ENCODE measurements at regions not wholly inside any gene's neighbourhood (a gene's known extent, or its start where the extent isn't known, plus 50 kb on each side); places are given as distances from the start of the nearest gene placed in this dataset.

DNA sequence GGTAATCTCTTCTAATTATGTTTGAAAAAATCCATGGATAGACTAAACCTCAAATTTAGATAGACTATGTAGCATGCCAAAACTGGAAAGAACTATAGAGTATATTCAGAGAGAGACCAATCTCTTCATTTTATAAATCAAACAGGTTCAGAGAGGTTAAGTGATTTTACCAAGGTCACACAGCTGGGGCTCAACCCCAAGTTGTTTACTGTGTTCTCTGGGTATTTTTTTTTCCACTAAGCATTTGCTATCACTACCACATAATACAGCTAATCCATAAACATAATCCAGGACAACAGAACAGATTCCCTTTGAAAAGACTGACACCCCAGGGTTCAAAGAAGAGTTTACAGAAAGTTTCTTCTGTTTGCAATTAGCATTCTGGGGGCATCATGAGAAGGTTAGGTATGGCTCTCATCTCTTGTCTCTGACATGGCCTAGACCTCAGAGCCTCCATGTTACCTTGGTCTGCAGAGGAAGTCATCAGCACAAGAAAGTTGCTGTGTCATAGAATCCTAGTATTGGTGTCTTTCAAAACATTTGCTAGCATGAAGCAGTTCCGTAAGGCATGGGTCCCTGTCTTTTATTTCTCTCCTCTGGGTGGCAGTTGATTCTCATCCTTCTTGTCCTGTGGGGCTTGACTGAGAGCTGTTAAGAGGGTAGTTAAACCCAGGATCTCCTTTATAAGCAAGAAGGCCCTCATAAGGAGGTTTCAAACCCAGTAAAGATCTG, 94.5 kb upstream of the HSD17B12 start:
- no peak overlapping the region for H3K4me3 ChIP-seq (ENCODE audit: low read length)
- H3K36me3 ChIP-seq (ENCODE audit: control insufficient read depth, insufficient read depth, low read length) = no peaks in the 10 kb centered on the region
- peaks cover 42% of the 10 kb centered on the region for H3K27me3 ChIP-seq (ENCODE audit: control insufficient read depth, insufficient read depth, low read length)
- no peaks in the 10 kb centered on the region for H3K9me3 ChIP-seq (ENCODE audit: control insufficient read depth, low read length)
- peaks cover 5% of the 10 kb centered on the region for H3K4me1 ChIP-seq (ENCODE audit: control insufficient read depth, insufficient read depth, low read length)
- no peak overlapping the region for H3K9ac ChIP-seq (ENCODE audit: low read length)

DNA sequence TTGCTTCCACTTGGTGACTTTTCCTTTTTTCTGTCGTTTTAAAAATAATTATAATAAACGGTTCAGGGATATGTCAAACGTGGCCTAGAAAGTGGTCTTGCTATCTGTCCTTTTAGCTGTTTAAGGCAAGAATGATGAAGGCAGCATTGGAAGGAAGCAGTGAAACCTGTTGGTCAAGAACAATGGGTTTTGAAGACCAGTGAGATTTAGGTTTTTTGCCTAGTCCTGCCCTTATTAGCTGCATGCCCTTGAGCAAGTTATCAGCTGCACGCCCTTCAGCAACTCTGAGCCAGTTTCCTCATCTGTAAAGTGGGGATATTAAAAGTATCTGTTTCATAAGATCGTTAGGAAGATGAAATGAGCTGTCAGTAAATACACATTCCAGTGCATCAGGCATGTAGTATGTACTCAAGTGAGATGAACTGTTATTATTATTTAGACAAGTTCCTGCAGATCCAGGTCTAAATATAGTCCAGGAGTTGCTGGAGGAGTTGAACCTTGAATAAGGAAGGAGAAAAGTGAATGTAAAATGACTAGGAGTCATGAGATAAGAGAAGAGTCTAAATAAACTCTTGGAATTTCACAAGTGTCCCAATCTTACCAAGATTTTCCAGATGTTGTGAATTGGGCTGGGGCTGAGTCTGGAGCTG, 90.8 kb upstream of the HSD17B12 start:
- H3K9ac ChIP-seq (ENCODE audit: low read length) = no peak overlapping the region
- H3K9me3 ChIP-seq (ENCODE audit: control insufficient read depth, low read length) = no peaks in the 10 kb centered on the region
- H3K27me3 ChIP-seq (ENCODE audit: control insufficient read depth, insufficient read depth, low read length) = peaks cover 5% of the 10 kb centered on the region
- H3K4me1 ChIP-seq (ENCODE audit: control insufficient read depth, insufficient read depth, low read length) = no peaks in the 10 kb centered on the region
- no peaks in the 10 kb centered on the region for H3K36me3 ChIP-seq (ENCODE audit: control insufficient read depth, insufficient read depth, low read length)
- no peak overlapping the region for H3K4me3 ChIP-seq (ENCODE audit: low read length)

DNA sequence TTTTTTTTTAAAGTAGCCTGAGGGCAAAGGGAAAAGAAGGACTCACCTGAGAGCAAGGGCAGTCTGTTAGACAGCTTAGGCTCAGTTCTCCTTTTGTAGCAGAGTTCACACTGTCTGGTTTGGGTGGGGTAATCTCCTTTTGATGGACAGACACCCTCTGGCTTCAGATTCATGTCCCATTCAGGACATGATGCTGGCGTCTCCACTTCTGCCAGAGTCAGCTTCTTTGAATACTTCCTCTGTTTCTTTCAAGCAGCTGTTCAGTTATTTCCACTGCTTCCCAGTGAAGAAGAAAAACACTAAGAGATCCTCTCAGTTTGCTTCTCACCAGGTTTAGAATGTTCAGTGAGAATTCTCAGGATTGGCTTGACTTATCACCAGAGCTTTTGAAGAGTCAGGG, 79.0 kb upstream of the HSD17B12 start:
- no peak overlapping the region for H3K9ac ChIP-seq (ENCODE audit: low read length)
- H3K4me1 ChIP-seq (ENCODE audit: control insufficient read depth, insufficient read depth, low read length) = no peaks in the 10 kb centered on the region
- H3K4me3 ChIP-seq (ENCODE audit: low read length) = no peak overlapping the region
- H3K36me3 ChIP-seq (ENCODE audit: control insufficient read depth, insufficient read depth, low read length) = no peaks in the 10 kb centered on the region
- H3K9me3 ChIP-seq (ENCODE audit: control insufficient read depth, low read length) = no peaks in the 10 kb centered on the region
- no peaks in the 10 kb centered on the region for H3K27me3 ChIP-seq (ENCODE audit: control insufficient read depth, insufficient read depth, low read length)

DNA sequence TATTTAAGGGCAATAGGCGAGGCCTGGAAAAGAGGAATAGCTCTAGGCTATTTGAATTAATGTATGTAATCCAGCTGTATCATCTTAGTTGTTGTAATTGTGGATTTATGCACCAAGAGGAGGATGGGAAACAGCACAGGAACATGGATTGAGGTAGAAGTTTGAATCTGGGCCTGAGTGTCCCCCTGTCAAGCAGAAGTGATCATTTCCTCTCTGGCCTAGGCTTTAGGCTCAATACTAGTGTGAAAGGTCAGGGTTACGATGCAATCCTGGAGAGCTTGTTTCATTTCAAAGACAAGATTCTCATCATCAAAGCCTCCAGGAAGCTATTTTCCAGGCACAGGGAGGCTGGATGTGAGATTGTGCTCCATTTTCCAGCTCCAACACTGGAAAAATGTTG, 77.9 kb upstream of the HSD17B12 start:
- no peak overlapping the region for H3K4me3 ChIP-seq (ENCODE audit: low read length)
- no peaks in the 10 kb centered on the region for H3K36me3 ChIP-seq (ENCODE audit: control insufficient read depth, insufficient read depth, low read length)
- H3K27me3 ChIP-seq (ENCODE audit: control insufficient read depth, insufficient read depth, low read length) = no peaks in the 10 kb centered on the region
- H3K4me1 ChIP-seq (ENCODE audit: control insufficient read depth, insufficient read depth, low read length) = no peaks in the 10 kb centered on the region
- no peaks in the 10 kb centered on the region for H3K9me3 ChIP-seq (ENCODE audit: control insufficient read depth, low read length)
- no peak overlapping the region for H3K9ac ChIP-seq (ENCODE audit: low read length)

DNA sequence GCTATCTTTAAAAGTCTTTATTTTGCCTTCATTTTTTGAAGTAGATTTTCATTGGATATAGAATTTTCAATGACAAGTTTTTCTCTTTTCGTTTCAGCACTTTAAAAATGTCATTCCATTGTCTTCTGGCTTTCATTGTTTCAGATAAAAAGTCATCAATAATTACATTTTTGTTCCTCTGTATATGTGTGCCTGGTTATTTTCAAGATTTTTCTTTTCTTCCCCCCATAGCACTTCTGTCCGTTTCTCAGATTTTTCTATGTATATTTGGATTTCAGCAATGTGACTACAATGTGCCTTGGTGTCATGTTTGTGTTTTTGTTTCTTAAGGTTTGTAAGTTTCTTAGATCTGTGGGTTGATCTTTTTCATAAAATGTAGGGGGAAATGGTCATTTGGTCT, 66.3 kb upstream of the HSD17B12 start:
- Histone ChIP-seq H3K36me3 (ENCODE audit: control insufficient read depth, insufficient read depth, low read length) (no peaks in the 10 kb centered on the region), H3K4me3 (ENCODE audit: low read length) (no peak overlapping the region), H3K27me3 (ENCODE audit: control insufficient read depth, insufficient read depth, low read length) (no peaks in the 10 kb centered on the region), H3K4me1 (ENCODE audit: control insufficient read depth, insufficient read depth, low read length) (no peaks in the 10 kb centered on the region), H3K9ac (ENCODE audit: low read length) (no peak overlapping the region), H3K9me3 (ENCODE audit: control insufficient read depth, low read length) (no peaks in the 10 kb centered on the region)

DNA sequence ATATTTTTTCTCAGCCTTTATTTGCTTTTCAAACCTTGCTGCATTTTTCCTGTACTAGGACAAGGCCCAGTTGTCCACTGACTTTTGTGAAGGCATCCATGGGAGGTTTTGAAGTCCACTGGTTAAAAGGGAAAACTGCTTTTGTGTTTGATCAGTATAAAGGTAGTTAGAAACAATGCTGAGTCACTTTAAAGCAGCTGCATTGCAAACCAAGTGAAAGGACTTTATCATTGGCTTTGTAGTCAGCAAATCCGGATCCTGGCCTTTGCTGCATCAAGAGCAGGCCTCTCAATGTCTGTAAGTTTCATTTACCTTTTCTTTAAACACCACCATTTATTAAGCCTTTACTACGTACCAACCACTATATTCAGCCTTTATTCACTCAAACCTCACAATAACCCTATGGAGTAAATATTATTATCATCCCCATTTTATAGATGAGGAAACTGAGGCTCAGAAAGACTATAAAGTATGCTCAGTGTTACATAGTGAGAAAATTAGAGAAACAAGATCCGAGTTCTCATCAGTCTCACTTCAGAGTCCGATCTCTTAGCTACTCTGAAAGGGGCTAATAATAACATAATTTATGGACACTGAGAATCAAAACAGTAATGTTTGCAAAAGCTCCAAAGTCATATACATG, 60.6 kb upstream of the HSD17B12 start:
- H3K4me1 ChIP-seq (ENCODE audit: control insufficient read depth, insufficient read depth, low read length) = no peaks in the 10 kb centered on the region
- no peaks in the 10 kb centered on the region for H3K27me3 ChIP-seq (ENCODE audit: control insufficient read depth, insufficient read depth, low read length)
- no peaks in the 10 kb centered on the region for H3K9me3 ChIP-seq (ENCODE audit: control insufficient read depth, low read length)
- H3K4me3 ChIP-seq (ENCODE audit: low read length) = no peak overlapping the region
- no peaks in the 10 kb centered on the region for H3K36me3 ChIP-seq (ENCODE audit: control insufficient read depth, insufficient read depth, low read length)
- H3K9ac ChIP-seq (ENCODE audit: low read length) = no peak overlapping the region

DNA sequence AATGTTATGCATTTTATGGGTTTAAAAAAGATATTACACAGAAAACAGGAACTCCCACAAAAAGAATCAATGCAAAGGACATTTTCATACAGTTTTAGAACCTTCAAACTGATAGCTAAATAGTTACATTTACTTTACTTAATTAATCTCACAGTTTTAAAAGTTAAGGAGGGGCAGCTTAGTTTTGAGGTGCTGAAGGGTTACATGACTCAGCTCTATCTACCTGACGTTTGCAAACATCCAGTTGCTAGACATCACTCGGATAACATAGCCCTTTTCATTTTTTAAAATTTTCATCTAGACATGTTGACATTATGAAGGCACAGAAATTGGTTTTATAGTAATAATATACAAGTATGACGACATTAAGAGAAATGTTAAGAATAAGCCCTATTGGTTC, 53.7 kb upstream of the HSD17B12 start:
- H3K27me3 ChIP-seq (ENCODE audit: control insufficient read depth, insufficient read depth, low read length) = peaks cover 5% of the 10 kb centered on the region
- no peak overlapping the region for H3K9ac ChIP-seq (ENCODE audit: low read length)
- H3K36me3 ChIP-seq (ENCODE audit: control insufficient read depth, insufficient read depth, low read length) = no peaks in the 10 kb centered on the region
- H3K4me1 ChIP-seq (ENCODE audit: control insufficient read depth, insufficient read depth, low read length) = no peaks in the 10 kb centered on the region
- H3K9me3 ChIP-seq (ENCODE audit: control insufficient read depth, low read length) = no peaks in the 10 kb centered on the region
- no peak overlapping the region for H3K4me3 ChIP-seq (ENCODE audit: low read length)

Data from mucosa of stomach (tissue), 1 donor.